OCI-LY1 (cell line): ENCODE measurements at regions not wholly inside any gene's neighbourhood (a gene's known extent, or its start where the extent isn't known, plus 50 kb on each side); places are given as distances from the start of the nearest gene placed in this dataset.

Experiments used
- H2AFZ ChIP-seq: fragments of 200-600 bp; sonication (generic), shearing (Covaris generic); 2 replicates; pipeline ENCODE4 v1.6.0; 2014; ENCODE audit warnings: antibody characterized with exemption, mild to moderate bottlenecking, low read length
- H3F3A ChIP-seq: fragments of 200-600 bp; sonication (generic), shearing (Covaris generic); 2 replicates; pipeline ENCODE4 v1.6.0; 2014; ENCODE audit warnings: mild to moderate bottlenecking, antibody characterized with exemption, low read length, moderate library complexity; ENCODE audit not compliant: insufficient read depth
- H3K27ac ChIP-seq: fragments of 200-600 bp; sonication (generic); 2 replicates; pipeline ENCODE4 v1.5.1; 2014; ENCODE audit warnings: low read length, mixed run types, mild to moderate bottlenecking, low read depth; ENCODE audit not compliant: poor library complexity, severe bottlenecking
- H3K27me3 ChIP-seq: fragments of 200-600 bp; sonication (generic); 2 replicates; pipeline ENCODE4 v1.6.0; 2014; ENCODE audit warnings: antibody characterized with exemption, mild to moderate bottlenecking, low read length, moderate library complexity; ENCODE audit not compliant: insufficient read depth
- H3K36me3 ChIP-seq: fragments of 200-600 bp; sonication (generic); 2 replicates; pipeline ENCODE4 v1.6.1; 2014; ENCODE audit warnings: mild to moderate bottlenecking, antibody characterized with exemption, low read length, moderate library complexity, mixed read lengths; ENCODE audit not compliant: insufficient read depth
- H3K4me1 ChIP-seq: fragments of 200-600 bp; sonication (generic); 2 replicates; pipeline ENCODE4 v1.5.1; 2014; ENCODE audit warnings: mild to moderate bottlenecking, low read length, moderate library complexity; ENCODE audit not compliant: insufficient read depth, severe bottlenecking
- H3K4me2 ChIP-seq: fragments of 200-600 bp; sonication (generic), shearing (Covaris generic); 2 replicates; pipeline ENCODE4 v1.6.1; 2014; ENCODE audit warnings: low read length
- H3K4me3 ChIP-seq: fragments of 200-600 bp; sonication (generic); 2 replicates; pipeline ENCODE4 v1.5.1; 2014; ENCODE audit warnings: low read length, low read depth, mild to moderate bottlenecking, mixed read lengths; ENCODE audit not compliant: poor library complexity, severe bottlenecking
- H3K79me2 ChIP-seq: fragments of 200-600 bp; shearing (Covaris generic); 2 replicates; pipeline ENCODE4 v1.6.1; 2016; ENCODE audit warnings: mixed run types, low read length, mixed read lengths; ENCODE audit not compliant: insufficient read depth
- H3K9ac ChIP-seq: fragments of 200-600 bp; sonication (generic), shearing (Covaris generic); 2 replicates; pipeline ENCODE4 v1.6.1; 2014; ENCODE audit warnings: mild to moderate bottlenecking, low read length, mixed read lengths
- H3K9me2 ChIP-seq: fragments of 200-600 bp; sonication (generic), shearing (Covaris generic); 2 replicates; pipeline ENCODE4 v1.6.1; 2014; ENCODE audit warnings: low read depth, mild to moderate bottlenecking, low read length, mixed read lengths
- H3K9me3 ChIP-seq: fragments of 200-600 bp; shearing (Covaris generic); 2 replicates; pipeline ENCODE4 v1.6.1; 2014; ENCODE audit warnings: low read length, mixed read lengths
- H4K20me1 ChIP-seq: fragments of 200-600 bp; sonication (generic), shearing (Covaris generic); 2 replicates; pipeline ENCODE4 v1.6.0; 2016; ENCODE audit warnings: mild to moderate bottlenecking, low read length; ENCODE audit not compliant: insufficient read depth
- EZH2 ChIP-seq: fragments of 200-600 bp; sonication (generic), shearing (Covaris generic); IDR thresholded peaks from 2 replicates; pipeline ENCODE4 v1.8.0; 2017; ENCODE audit warnings: borderline replicate concordance, mixed run types, mild to moderate bottlenecking, antibody characterized with exemption, low read length, moderate library complexity, mixed read lengths
- TF ChIP-seq, protein P1 (sequence below): fragments of 200-600 bp; sonication (generic), shearing (Covaris generic); IDR thresholded peaks from 2 replicates; pipeline ENCODE4 v1.5.1; 2017; ENCODE audit warnings: mild to moderate bottlenecking, antibody characterized with exemption, low read length, moderate library complexity, mixed read lengths

DNA sequence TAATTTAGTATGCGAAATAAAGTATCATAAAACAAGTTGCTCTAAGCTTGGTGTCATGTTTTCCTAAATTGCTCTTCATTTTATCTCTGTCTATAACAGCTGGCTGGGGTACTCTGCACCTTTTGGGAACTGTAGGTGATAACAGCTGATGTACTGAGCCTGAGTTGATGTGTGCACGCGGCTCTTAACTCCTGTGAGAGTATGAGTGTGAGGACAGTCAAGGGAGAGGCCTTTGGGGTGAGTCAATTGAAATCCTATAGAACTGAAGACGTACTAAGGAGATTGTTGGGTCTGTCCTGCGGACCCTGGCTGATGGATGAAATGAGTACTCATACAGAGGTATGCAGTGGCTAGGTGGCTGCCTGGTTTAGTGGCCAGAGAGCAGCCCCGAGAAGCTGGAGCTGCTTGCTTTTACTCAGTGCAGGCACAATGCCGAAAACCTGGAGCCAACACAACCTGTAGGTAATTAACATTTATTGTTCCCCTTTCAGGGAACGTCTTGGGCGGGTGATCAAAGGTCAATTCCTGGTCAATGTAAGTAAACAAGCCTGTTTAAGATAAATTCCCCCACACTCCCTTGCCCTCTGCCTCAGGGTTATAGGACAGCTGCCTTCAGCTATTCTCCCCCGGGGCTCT lies 188.5 kb downstream of the PRDM2 start:
- Histone ChIP-seq H3K27ac (no peak overlapping the region), H3K27me3 (no peaks in the 10 kb centered on the region; the same call in 1 of the 2 replicates), H3K36me3 (no peaks in the 10 kb centered on the region), H3K9me3 (no peaks in the 10 kb centered on the region), H2AFZ (no peak overlapping the region), H3K9ac (no peak overlapping the region), H3K4me3 (no peak overlapping the region), H3K79me2 (no peaks in the 10 kb centered on the region), H3F3A (no peaks in the 10 kb centered on the region), H3K4me1 (no peaks in the 10 kb centered on the region), H3K9me2 (no peaks in the 10 kb centered on the region), H4K20me1 (no peaks in the 10 kb centered on the region), H3K4me2 (no peak overlapping the region)
- TF ChIP-seq, protein P1, sequence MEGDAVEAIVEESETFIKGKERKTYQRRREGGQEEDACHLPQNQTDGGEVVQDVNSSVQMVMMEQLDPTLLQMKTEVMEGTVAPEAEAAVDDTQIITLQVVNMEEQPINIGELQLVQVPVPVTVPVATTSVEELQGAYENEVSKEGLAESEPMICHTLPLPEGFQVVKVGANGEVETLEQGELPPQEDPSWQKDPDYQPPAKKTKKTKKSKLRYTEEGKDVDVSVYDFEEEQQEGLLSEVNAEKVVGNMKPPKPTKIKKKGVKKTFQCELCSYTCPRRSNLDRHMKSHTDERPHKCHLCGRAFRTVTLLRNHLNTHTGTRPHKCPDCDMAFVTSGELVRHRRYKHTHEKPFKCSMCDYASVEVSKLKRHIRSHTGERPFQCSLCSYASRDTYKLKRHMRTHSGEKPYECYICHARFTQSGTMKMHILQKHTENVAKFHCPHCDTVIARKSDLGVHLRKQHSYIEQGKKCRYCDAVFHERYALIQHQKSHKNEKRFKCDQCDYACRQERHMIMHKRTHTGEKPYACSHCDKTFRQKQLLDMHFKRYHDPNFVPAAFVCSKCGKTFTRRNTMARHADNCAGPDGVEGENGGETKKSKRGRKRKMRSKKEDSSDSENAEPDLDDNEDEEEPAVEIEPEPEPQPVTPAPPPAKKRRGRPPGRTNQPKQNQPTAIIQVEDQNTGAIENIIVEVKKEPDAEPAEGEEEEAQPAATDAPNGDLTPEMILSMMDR: no peak
- TF ChIP-seq EZH2: no peak

DNA sequence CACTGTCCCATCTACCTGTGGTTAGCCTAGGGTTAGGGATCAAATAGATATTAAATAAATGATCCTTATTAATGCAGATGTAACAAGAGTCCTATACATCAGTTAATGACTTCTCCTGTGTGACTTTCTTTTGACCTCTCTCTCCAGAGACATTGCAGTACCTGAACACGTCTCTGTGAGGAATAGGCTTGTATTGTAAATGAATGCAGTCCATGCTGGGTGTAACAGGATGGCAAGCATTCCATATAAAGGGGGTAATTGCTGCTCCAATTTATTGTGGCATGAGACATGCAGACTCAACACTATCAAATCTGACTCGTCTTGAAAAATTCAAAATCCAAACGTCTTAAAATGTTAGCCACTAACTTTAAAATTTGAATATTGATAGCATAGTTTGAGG lies 189.5 kb downstream of the PRDM2 start:
- H2AFZ ChIP-seq: no peak overlapping the region
- H3K9me3 ChIP-seq: no peaks in the 10 kb centered on the region
- H3K4me2 ChIP-seq: no peak overlapping the region
- no peaks in the 10 kb centered on the region; the same call in 1 of the 2 replicates for H3K27me3 ChIP-seq
- no peak for TF ChIP-seq EZH2
- TF ChIP-seq, protein P1: no peak
- no peak overlapping the region for H3K4me3 ChIP-seq
- H3K36me3 ChIP-seq: no peaks in the 10 kb centered on the region
- no peaks in the 10 kb centered on the region for H3F3A ChIP-seq
- H4K20me1 ChIP-seq: no peaks in the 10 kb centered on the region
- no peak overlapping the region for H3K27ac ChIP-seq
- H3K9me2 ChIP-seq: no peaks in the 10 kb centered on the region
- H3K9ac ChIP-seq: no peak overlapping the region
- H3K79me2 ChIP-seq: no peaks in the 10 kb centered on the region
- H3K4me1 ChIP-seq: no peaks in the 10 kb centered on the region

DNA sequence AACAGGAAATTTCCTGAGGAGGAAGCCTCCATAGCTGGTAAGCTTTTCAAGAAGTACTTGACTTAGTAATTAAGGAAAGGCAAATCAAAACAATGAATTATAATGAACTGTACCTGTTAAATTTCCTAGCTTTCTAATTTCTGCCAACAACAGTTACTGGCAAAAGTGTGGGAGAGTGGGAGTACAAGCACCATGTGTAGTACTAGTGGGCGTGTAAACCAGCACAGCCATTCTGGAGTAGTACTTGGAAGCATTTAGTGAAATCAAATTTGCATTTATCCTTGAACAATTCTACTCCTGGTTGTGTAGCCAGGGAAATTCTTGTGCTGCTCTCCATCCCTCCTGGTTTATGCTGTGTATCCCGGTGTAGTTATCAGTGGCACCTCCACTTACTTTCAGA lies 190.8 kb downstream of the PRDM2 start:
- H3K79me2 ChIP-seq: no peaks in the 10 kb centered on the region
- no peaks in the 10 kb centered on the region for H3K36me3 ChIP-seq
- H3K9me2 ChIP-seq: no peaks in the 10 kb centered on the region
- no peak overlapping the region for H3K9ac ChIP-seq
- H4K20me1 ChIP-seq: no peaks in the 10 kb centered on the region
- H3K4me1 ChIP-seq: no peaks in the 10 kb centered on the region
- no peak overlapping the region for H2AFZ ChIP-seq
- no peak for TF ChIP-seq EZH2
- TF ChIP-seq, protein P1: no peak
- H3K4me2 ChIP-seq: no peak overlapping the region
- H3F3A ChIP-seq: no peaks in the 10 kb centered on the region
- no peak overlapping the region for H3K4me3 ChIP-seq
- no peak overlapping the region for H3K27ac ChIP-seq
- no peaks in the 10 kb centered on the region for H3K9me3 ChIP-seq
- H3K27me3 ChIP-seq: no peaks in the 10 kb centered on the region; the same call in 1 of the 2 replicates
